ENCODE measurements at regions not wholly inside any gene's neighbourhood (a gene's known extent, or its start where the extent isn't known, plus 50 kb on each side); places are given as distances from the start of the nearest gene placed in this dataset.

DNA sequence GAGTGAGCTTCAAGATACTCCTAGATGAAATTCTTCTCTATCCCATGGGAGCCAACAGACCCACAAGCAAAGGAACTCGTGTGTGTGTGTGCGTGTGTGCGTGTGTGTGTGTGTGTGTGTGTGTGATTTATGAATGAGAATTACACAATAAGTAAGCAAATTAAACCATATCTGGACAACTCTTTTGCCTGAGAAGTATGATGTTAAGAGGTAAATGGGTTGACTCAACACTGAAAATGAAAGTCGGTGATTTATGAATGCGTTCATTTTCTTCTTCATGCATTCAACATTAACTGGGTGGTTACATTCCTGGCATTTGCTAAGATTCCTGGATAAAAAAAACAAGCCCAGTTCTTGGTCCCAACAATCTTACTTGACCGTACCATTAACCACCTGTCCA is 171.3 kb upstream of the ZNF462 start:
- TF ChIP-seq, protein P1, sequence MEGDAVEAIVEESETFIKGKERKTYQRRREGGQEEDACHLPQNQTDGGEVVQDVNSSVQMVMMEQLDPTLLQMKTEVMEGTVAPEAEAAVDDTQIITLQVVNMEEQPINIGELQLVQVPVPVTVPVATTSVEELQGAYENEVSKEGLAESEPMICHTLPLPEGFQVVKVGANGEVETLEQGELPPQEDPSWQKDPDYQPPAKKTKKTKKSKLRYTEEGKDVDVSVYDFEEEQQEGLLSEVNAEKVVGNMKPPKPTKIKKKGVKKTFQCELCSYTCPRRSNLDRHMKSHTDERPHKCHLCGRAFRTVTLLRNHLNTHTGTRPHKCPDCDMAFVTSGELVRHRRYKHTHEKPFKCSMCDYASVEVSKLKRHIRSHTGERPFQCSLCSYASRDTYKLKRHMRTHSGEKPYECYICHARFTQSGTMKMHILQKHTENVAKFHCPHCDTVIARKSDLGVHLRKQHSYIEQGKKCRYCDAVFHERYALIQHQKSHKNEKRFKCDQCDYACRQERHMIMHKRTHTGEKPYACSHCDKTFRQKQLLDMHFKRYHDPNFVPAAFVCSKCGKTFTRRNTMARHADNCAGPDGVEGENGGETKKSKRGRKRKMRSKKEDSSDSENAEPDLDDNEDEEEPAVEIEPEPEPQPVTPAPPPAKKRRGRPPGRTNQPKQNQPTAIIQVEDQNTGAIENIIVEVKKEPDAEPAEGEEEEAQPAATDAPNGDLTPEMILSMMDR (IDR thresholded peaks at IDR 0.05) = no peak
- no peak for TF ChIP-seq POLR2A (IDR thresholded peaks at IDR 0.05)
